ENCODE measurements at regions not wholly inside any gene's neighbourhood (a gene's known extent, or its start where the extent isn't known, plus 50 kb on each side); places are given as distances from the start of the nearest gene placed in this dataset.

DNA sequence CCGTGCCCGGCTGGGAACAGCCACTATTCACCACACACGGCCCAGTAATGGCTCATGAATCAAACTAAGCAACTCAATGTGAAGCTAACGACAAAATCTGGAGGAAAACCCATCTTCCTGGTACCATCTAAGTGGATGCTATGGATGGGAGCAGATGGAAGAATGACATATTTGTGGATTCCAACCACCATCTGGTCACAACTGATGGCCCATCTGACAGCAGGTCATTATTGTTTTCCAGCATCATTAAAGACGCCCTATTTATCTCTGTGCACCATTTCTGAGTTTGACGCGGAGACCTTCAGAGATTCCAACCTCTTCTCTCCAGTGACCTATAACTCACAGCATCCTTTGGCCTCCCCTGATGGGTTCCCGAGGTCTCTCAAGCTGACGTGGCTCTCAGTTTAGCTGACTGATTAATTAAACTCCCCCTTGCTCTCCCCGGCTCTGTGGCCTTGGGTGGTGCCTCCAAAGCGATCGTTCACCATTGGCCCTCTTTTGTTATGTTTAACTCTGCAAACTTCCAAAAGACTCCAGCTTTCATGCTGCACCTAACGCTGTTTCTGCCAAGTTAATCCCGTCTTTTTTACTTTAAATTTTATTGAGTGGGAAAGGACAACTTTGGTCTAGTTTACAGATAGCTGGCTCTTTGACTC, 1514.4 kb downstream of the BRD1 start:
- Histone ChIP-seq H3K27ac (replicated peaks) (no peak overlapping the region), H3K4me3 (replicated peaks; ENCODE audit: insufficient read depth, low read length) (no peak overlapping the region), H3K27me3 (ENCODE audit: insufficient read depth, poor library complexity, severe bottlenecking) (no peaks in the 10 kb centered on the region)
- no peak for TF ChIP-seq GABPA (IDR thresholded peaks at IDR 0.05; ENCODE audit: low read depth)
- TF ChIP-seq POLR2AphosphoS5 (IDR thresholded peaks at IDR 0.05; ENCODE audit: low read depth), result no peak
- TF ChIP-seq, protein P1, sequence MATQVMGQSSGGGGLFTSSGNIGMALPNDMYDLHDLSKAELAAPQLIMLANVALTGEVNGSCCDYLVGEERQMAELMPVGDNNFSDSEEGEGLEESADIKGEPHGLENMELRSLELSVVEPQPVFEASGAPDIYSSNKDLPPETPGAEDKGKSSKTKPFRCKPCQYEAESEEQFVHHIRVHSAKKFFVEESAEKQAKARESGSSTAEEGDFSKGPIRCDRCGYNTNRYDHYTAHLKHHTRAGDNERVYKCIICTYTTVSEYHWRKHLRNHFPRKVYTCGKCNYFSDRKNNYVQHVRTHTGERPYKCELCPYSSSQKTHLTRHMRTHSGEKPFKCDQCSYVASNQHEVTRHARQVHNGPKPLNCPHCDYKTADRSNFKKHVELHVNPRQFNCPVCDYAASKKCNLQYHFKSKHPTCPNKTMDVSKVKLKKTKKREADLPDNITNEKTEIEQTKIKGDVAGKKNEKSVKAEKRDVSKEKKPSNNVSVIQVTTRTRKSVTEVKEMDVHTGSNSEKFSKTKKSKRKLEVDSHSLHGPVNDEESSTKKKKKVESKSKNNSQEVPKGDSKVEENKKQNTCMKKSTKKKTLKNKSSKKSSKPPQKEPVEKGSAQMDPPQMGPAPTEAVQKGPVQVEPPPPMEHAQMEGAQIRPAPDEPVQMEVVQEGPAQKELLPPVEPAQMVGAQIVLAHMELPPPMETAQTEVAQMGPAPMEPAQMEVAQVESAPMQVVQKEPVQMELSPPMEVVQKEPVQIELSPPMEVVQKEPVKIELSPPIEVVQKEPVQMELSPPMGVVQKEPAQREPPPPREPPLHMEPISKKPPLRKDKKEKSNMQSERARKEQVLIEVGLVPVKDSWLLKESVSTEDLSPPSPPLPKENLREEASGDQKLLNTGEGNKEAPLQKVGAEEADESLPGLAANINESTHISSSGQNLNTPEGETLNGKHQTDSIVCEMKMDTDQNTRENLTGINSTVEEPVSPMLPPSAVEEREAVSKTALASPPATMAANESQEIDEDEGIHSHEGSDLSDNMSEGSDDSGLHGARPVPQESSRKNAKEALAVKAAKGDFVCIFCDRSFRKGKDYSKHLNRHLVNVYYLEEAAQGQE (IDR thresholded peaks at IDR 0.05; ENCODE audit: insufficient replicate concordance, low read depth), result no peak
- TF ChIP-seq SPI1 (IDR thresholded peaks at IDR 0.05; ENCODE audit: borderline replicate concordance, low read depth), result no peak
- TF ChIP-seq, protein P2, sequence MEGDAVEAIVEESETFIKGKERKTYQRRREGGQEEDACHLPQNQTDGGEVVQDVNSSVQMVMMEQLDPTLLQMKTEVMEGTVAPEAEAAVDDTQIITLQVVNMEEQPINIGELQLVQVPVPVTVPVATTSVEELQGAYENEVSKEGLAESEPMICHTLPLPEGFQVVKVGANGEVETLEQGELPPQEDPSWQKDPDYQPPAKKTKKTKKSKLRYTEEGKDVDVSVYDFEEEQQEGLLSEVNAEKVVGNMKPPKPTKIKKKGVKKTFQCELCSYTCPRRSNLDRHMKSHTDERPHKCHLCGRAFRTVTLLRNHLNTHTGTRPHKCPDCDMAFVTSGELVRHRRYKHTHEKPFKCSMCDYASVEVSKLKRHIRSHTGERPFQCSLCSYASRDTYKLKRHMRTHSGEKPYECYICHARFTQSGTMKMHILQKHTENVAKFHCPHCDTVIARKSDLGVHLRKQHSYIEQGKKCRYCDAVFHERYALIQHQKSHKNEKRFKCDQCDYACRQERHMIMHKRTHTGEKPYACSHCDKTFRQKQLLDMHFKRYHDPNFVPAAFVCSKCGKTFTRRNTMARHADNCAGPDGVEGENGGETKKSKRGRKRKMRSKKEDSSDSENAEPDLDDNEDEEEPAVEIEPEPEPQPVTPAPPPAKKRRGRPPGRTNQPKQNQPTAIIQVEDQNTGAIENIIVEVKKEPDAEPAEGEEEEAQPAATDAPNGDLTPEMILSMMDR (IDR thresholded peaks at IDR 0.05; ENCODE audit: insufficient read depth, low read length), result no peak
- DNase-seq (ENCODE audit: low read depth in 1 of 2, low spot score in 1 of 2), result no peak

DNA sequence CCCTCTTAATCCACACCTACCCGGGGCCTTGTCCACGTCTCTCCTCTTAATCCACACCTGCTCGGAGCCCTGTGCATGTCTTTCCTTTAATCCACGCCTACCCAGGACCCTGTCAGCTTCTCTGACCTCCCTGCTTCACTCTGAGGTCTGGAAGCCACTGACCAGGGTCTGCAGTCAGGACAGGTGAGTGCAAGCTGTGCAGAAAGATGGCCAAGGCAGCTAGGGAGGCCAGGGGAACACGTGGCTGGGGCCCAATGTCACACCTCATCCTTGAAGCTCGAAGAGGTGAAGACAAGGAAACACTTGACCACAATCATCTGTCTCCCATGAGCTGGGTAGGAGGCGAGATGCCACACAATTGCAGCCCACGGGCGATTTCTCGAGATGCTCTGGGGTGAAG, 1516.9 kb downstream of the BRD1 start:
- no peak for TF ChIP-seq SPI1 (IDR thresholded peaks at IDR 0.05; ENCODE audit: borderline replicate concordance, low read depth)
- TF ChIP-seq, protein P1 (IDR thresholded peaks at IDR 0.05; ENCODE audit: insufficient replicate concordance, low read depth), result no peak
- no peak for TF ChIP-seq POLR2AphosphoS5 (IDR thresholded peaks at IDR 0.05; ENCODE audit: low read depth)
- Histone ChIP-seq H3K4me3 (replicated peaks; ENCODE audit: insufficient read depth, low read length) (no peak overlapping the region), H3K27me3 (ENCODE audit: insufficient read depth, poor library complexity, severe bottlenecking) (no peaks in the 10 kb centered on the region), H3K27ac (replicated peaks) (no peak overlapping the region)
- no peak for DNase-seq (ENCODE audit: low read depth in 1 of 2, low spot score in 1 of 2)

DNA sequence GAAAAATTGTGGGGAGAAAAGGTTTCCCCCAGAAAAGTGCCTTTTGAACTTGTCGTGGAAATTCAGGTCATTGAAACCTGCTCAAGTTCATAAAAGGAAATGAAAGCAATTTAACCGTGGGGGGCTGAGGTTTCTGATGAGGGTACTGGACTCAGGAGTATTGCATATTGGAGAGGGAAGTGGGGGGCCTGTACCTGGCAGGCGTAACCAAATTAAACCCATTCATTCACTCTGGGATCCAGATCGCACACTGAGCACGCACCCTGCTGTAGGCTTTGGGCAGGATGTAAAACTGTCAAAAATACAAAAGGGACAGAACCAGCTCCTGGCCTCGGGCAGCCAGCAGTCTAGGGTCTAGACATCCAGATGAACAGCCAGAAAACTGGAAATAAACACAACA, 1517.4 kb downstream of the BRD1 start:
- no peaks in the 10 kb centered on the region for H3K27me3 ChIP-seq (ENCODE audit: insufficient read depth, poor library complexity, severe bottlenecking)
- H3K4me3 ChIP-seq (replicated peaks; ENCODE audit: insufficient read depth, low read length), result no peak overlapping the region
- no peak for TF ChIP-seq GABPA (IDR thresholded peaks at IDR 0.05; ENCODE audit: low read depth)
- no peak for TF ChIP-seq POLR2AphosphoS5 (IDR thresholded peaks at IDR 0.05; ENCODE audit: low read depth)
- no peak for TF ChIP-seq SPI1 (IDR thresholded peaks at IDR 0.05; ENCODE audit: borderline replicate concordance, low read depth)
- TF ChIP-seq, protein P1 (IDR thresholded peaks at IDR 0.05; ENCODE audit: insufficient replicate concordance, low read depth), result no peak
- TF ChIP-seq, protein P2 (IDR thresholded peaks at IDR 0.05; ENCODE audit: insufficient read depth, low read length), result no peak
- DNase-seq (ENCODE audit: low read depth in 1 of 2, low spot score in 1 of 2), result no peak
- no peak overlapping the region for H3K27ac ChIP-seq (replicated peaks)

All from HL-60 (cell line).